Femur (tissue), 1 donor: ENCODE measurements at regions not wholly inside any gene's neighbourhood (a gene's known extent, or its start where the extent isn't known, plus 50 kb on each side); places are given as distances from the start of the nearest gene placed in this dataset.

Experiments used
- DNase-seq: peaks from one replicate; pipeline ENCODE4 v3.0.0-alpha.2; 2017

- no peak for DNase-seq
Measured at GRCh38 chr14:43956741-43957140, 550.3 kb downstream of the FSCB start.

GRCh38 chr14:43949400-43949799, 557.7 kb downstream of the FSCB start:
- DNase-seq: no peak

- DNase-seq: no peak
Measured at GRCh38 chr14:43939836-43940235, 567.2 kb downstream of the FSCB start.

GRCh38 chr14:43938588-43939281, 568.3 kb downstream of the FSCB start:
- no peak for DNase-seq

- no peak for DNase-seq
Measured at GRCh38 chr14:43937001-43937400, 570.1 kb downstream of the FSCB start.

GRCh38 chr14:43934102-43934501, 573.0 kb downstream of the FSCB start:
- no peak for DNase-seq

GRCh38 chr14:43914041-43914693, 592.9 kb downstream of the FSCB start:
- DNase-seq: no peak

GRCh38 chr14:43903209-43903608, 603.9 kb downstream of the FSCB start:
- no peak for DNase-seq

GRCh38 chr14:43901911-43902673, 605.0 kb downstream of the FSCB start:
- DNase-seq: no peak

- no peak for DNase-seq
Measured at GRCh38 chr14:43900173-43900655, 606.9 kb downstream of the FSCB start.

- no peak for DNase-seq
Measured at GRCh38 chr14:43898687-43899086, 608.4 kb downstream of the FSCB start.

- no peak for DNase-seq
Measured at GRCh38 chr14:43896044-43896443, 611.0 kb downstream of the FSCB start.

GRCh38 chr14:43894534-43894933, 612.5 kb downstream of the FSCB start:
- DNase-seq: no peak

- DNase-seq: no peak
Measured at GRCh38 chr14:43887523-43887922, 619.6 kb downstream of the FSCB start.

GRCh38 chr14:43877351-43877960, 629.6 kb downstream of the FSCB start:
- no peak for DNase-seq

- no peak for DNase-seq
Measured at GRCh38 chr14:43872752-43873655, 634.1 kb downstream of the FSCB start.

- DNase-seq: no peak
Measured at GRCh38 chr14:43872222-43872621, 634.9 kb downstream of the FSCB start.

GRCh38 chr14:43858981-43859380, 648.1 kb downstream of the FSCB start:
- DNase-seq: no peak

GRCh38 chr14:43855556-43855955, 651.5 kb downstream of the FSCB start:
- no peak for DNase-seq

- no peak for DNase-seq
Measured at GRCh38 chr14:43853541-43853940, 653.5 kb downstream of the FSCB start.

- DNase-seq: no peak
Measured at GRCh38 chr14:43803076-43803689, 703.9 kb downstream of the FSCB start.
